A673 (cell line): ENCODE measurements at regions not wholly inside any gene's neighbourhood (a gene's known extent, or its start where the extent isn't known, plus 50 kb on each side); places are given as distances from the start of the nearest gene placed in this dataset.

Experiments
- BruUV-seq: library from RNA; stranded (reverse); fragments of 400-500 nt; replicated peaks from 2 replicates; lab custom pipeline; 2021; lab: Mats Ljungman, UMichigan
- CTCF ChIA-PET: fragments of 300-600 bp; sonication (Branson Sonifier 250); formaldehyde crosslinking; loops from one replicate; lab custom pipeline; 2022; ENCODE audit warnings: antibody characterized with exemption; lab: Charles Lee
- POLR2A ChIA-PET: fragments of 300-600 bp; sonication (Branson Sonifier 250); formaldehyde crosslinking; loops from one replicate; lab custom pipeline; 2022; ENCODE audit warnings: antibody characterized with exemption; ENCODE audit not compliant: low non-redundant PET; lab: Charles Lee
- DNase-seq: peaks from one replicate; pipeline ENCODE4 v3.0.0-alpha.2; 2015; ENCODE audit warnings: low spot score
- H3K27ac ChIP-seq: fragments of 200-600 bp; sonication (generic); 2 replicates; pipeline ENCODE4 v1.5.1; 2016; ENCODE audit warnings: mixed run types, low read depth, mild to moderate bottlenecking, mixed read lengths, antibody characterized with exemption, low read length; ENCODE audit not compliant: poor library complexity, severe bottlenecking
- H3K27me3 ChIP-seq: fragments of 200-600 bp; sonication (generic); replicated peaks from 2 replicates; pipeline ENCODE4 v1.6.1; 2017; ENCODE audit warnings: mixed run types, low read depth, mild to moderate bottlenecking, mixed read lengths, antibody characterized with exemption, low read length; ENCODE audit not compliant: insufficient read depth, poor library complexity
- H3K36me3 ChIP-seq: fragments of 200-600 bp; sonication (generic); 2 replicates; pipeline ENCODE4 v1.6.1; 2016; ENCODE audit warnings: mixed run types, mild to moderate bottlenecking, mixed read lengths, antibody characterized with exemption, low read length; ENCODE audit not compliant: insufficient read depth, poor library complexity, severe bottlenecking
- H3K4me1 ChIP-seq: fragments of 200-600 bp; sonication (generic); 2 replicates; pipeline ENCODE4 v1.6.1; 2017; ENCODE audit warnings: mixed run types, mild to moderate bottlenecking, mixed read lengths, antibody characterized with exemption, low read length; ENCODE audit not compliant: insufficient read depth, poor library complexity, severe bottlenecking
- H3K4me3 ChIP-seq: fragments of 200-600 bp; sonication (generic); 2 replicates; pipeline ENCODE4 v1.5.1; 2016; ENCODE audit warnings: low read depth, mixed run types, mild to moderate bottlenecking, mixed read lengths, low read length; ENCODE audit not compliant: poor library complexity, severe bottlenecking
- H3K9me3 ChIP-seq: fragments of 200-600 bp; sonication (generic); 2 replicates; pipeline ENCODE4 v1.6.1; 2016; ENCODE audit warnings: mixed run types, low read depth, mild to moderate bottlenecking, mixed read lengths, antibody characterized with exemption, low read length; ENCODE audit not compliant: poor library complexity, severe bottlenecking
- EZH2 ChIP-seq: fragments of 200-600 bp; sonication (generic); IDR thresholded peaks from 2 replicates; pipeline ENCODE4 v1.6.1; 2017; ENCODE audit warnings: borderline replicate concordance, low read depth, mild to moderate bottlenecking, mixed read lengths, antibody characterized with exemption, low read length; ENCODE audit not compliant: poor library complexity, severe bottlenecking
- intact Hi-C: fragments of 100-400 bp; cut with micrococcal nuclease; formaldehyde crosslinking; loops from one replicate; pipeline ENCODE4 v1.10.0; 2022; ENCODE audit not compliant: unreplicated experiment
- TF ChIP-seq, protein P1 (sequence below): fragments of 300-800, 200-600 bp; sonication (generic); conservative IDR thresholded peaks from 2 replicates; pipeline ENCODE4 v1.5.1; 2017; ENCODE audit warnings: low read depth, mild to moderate bottlenecking, antibody characterized with exemption, low read length, moderate library complexity, mixed read lengths

- Histone ChIP-seq H3K27me3 (no peaks in the 10 kb centered on the region), H3K9me3 (peaks cover 3% of the 10 kb centered on the region), H3K36me3 (no peaks in the 10 kb centered on the region), H3K4me3 (no peak overlapping the region), H3K4me1 (peaks cover 25% of the 10 kb centered on the region), H3K27ac (peak overlapping the region; percentile 31)
- no peak for DNase-seq
- ChIA-PET POLR2A (interaction anchor here (0.6 kb wide), 1 partner anchor 54 kb away, joined by 3 read pairs; no protein-coding TSS in a partner anchor), CTCF (interaction anchor here (0.6 to 1.4 kb wide), 13 partner anchors 11 to 1053 kb away, joined by 3 to 11 read pairs (median 4); no protein-coding TSS in a partner anchor)
- no peak for TF ChIP-seq EZH2
- TF ChIP-seq, protein P1, sequence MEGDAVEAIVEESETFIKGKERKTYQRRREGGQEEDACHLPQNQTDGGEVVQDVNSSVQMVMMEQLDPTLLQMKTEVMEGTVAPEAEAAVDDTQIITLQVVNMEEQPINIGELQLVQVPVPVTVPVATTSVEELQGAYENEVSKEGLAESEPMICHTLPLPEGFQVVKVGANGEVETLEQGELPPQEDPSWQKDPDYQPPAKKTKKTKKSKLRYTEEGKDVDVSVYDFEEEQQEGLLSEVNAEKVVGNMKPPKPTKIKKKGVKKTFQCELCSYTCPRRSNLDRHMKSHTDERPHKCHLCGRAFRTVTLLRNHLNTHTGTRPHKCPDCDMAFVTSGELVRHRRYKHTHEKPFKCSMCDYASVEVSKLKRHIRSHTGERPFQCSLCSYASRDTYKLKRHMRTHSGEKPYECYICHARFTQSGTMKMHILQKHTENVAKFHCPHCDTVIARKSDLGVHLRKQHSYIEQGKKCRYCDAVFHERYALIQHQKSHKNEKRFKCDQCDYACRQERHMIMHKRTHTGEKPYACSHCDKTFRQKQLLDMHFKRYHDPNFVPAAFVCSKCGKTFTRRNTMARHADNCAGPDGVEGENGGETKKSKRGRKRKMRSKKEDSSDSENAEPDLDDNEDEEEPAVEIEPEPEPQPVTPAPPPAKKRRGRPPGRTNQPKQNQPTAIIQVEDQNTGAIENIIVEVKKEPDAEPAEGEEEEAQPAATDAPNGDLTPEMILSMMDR: no peak
- intact Hi-C loops: loop anchor here (1.0 to 2.0 kb wide), 4 partner anchors 52 to 861 kb away; no protein-coding TSS in a partner anchor
- TSS peak; percentile 75 for BruUV-seq
These were observed 169.4 kb downstream of the ZNF674 start for GRCh38 chrX:46375831-46376230.

GRCh38 chrX:46374371-46374770 lies 170.8 kb downstream of the ZNF674 start:
- Histone ChIP-seq H3K9me3 (peaks cover 3% of the 10 kb centered on the region), H3K36me3 (no peaks in the 10 kb centered on the region), H3K27ac (peak overlapping the region; percentile 32), H3K27me3 (no peaks in the 10 kb centered on the region), H3K4me1 (peaks cover 25% of the 10 kb centered on the region), H3K4me3 (no peak overlapping the region)
- intact Hi-C loops: loop anchor here (2.0 kb wide), 1 partner anchor 56 kb away; no protein-coding TSS in a partner anchor
- POLR2A ChIA-PET: no interaction called here
- TF ChIP-seq EZH2: no peak
- CTCF ChIA-PET: no interaction called here
- no TSS peak for BruUV-seq
- DNase-seq: no peak

DNA sequence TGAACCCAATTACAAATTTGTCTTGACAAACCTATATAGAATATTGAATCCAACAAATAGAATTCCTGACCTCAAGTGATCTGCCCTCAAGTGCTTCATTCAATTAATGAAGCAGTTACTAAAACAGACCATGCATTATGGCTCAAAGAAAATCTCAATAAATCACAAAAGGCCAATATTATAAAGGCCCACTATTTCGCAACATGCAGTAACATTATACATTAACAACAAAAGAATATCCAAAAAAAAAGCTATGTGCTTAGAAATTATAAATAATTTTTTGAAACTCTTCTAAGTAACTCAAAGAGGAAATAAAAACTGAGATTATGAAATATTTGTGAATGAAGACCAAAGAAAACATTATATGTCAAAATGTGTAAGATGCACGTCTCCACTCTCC lies 177.7 kb downstream of the ZNF674 start:
- ChIA-PET CTCF (no interaction called here), POLR2A (no interaction called here)
- no TSS peak for BruUV-seq
- no peak for DNase-seq
- Histone ChIP-seq H3K27ac (no peak overlapping the region), H3K9me3 (peaks cover 3% of the 10 kb centered on the region), H3K4me3 (no peak overlapping the region), H3K4me1 (peaks cover 6% of the 10 kb centered on the region), H3K36me3 (no peaks in the 10 kb centered on the region), H3K27me3 (no peaks in the 10 kb centered on the region)
- TF ChIP-seq EZH2: no peak
- TF ChIP-seq, protein P1: no peak
- intact Hi-C loops: no loop called here

DNA sequence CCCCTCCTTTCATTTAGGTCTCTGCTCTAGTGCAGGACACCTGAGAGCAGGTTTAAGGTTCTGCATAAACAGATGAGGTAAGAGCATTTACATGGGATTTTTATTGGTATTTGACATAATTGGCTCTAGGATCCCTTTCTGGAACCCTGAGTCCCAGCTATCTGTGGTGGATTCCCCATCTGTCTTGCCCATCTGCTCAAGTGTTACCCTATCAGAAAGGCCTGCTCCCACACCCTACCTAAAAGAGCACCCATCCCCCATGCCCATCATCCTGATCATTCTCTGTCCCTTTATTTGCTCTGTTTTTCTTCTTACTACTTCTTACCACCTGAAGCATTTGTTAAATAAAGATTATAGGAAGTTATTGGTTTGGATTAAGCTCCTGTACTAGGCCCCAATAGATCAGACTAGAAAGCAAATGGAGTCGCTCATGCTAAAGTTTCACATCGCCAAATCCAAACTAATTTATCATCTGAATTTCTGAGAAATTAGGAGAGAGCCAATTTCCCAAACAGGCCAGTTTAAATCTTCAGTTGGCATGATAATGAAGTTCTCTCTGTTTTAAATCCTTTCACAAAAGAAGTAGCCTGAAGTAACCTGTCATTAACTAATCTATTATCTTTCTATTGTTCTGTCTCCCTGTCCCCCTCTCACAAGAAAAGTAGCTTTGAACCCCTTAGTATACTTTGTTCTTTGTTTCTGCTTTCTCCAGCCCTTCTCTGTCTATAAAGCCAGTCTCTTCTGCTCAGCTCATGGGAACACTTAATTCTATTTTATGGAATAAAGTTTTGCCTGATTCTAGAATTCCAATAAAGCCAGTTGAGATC lies 178.6 kb downstream of the ZNF674 start:
- intact Hi-C loops: no loop called here
- CTCF ChIA-PET: no interaction called here
- Histone ChIP-seq H3K36me3 (no peaks in the 10 kb centered on the region), H3K4me3 (no peak overlapping the region), H3K27me3 (no peaks in the 10 kb centered on the region), H3K4me1 (peaks cover 6% of the 10 kb centered on the region), H3K9me3 (no peaks in the 10 kb centered on the region), H3K27ac (no peak overlapping the region)
- POLR2A ChIA-PET: no interaction called here
- BruUV-seq: no TSS peak
- TF ChIP-seq, protein P1: no peak
- no peak for TF ChIP-seq EZH2
- no peak for DNase-seq
